Loucy (cell line): ENCODE measurements at regions not wholly inside any gene's neighbourhood (a gene's known extent, or its start where the extent isn't known, plus 50 kb on each side); places are given as distances from the start of the nearest gene placed in this dataset.

Experiments used
- H2AFZ ChIP-seq: fragments of 200-600 bp; sonication (generic); 2 replicates; pipeline ENCODE4 v1.6.0; 2016; ENCODE audit warnings: antibody characterized with exemption, mild to moderate bottlenecking, low read length, moderate library complexity
- H3F3A ChIP-seq: fragments of 200-600 bp; 2 replicates; pipeline ENCODE4 v1.6.0; 2016; ENCODE audit warnings: antibody characterized with exemption, low read depth, mild to moderate bottlenecking
- H3K27me3 ChIP-seq: fragments of 200-600 bp; sonication (generic); 2 replicates; pipeline ENCODE4 v1.6.1; 2014; ENCODE audit warnings: low read length, mild to moderate bottlenecking; ENCODE audit not compliant: insufficient read depth, poor library complexity, severe bottlenecking
- H3K36me3 ChIP-seq: fragments of 200-600 bp; sonication (generic); 2 replicates; pipeline ENCODE4 v1.6.1; 2016; ENCODE audit warnings: low read length; ENCODE audit not compliant: insufficient read depth
- H3K4me1 ChIP-seq: fragments of 200-600 bp; sonication (generic); 2 replicates; pipeline ENCODE4 v1.5.1; 2014; ENCODE audit warnings: low read length, mild to moderate bottlenecking; ENCODE audit not compliant: insufficient read depth, poor library complexity, severe bottlenecking
- H3K4me2 ChIP-seq: fragments of 200-600 bp; sonication (generic); 2 replicates; pipeline ENCODE4 v1.6.0; 2014; ENCODE audit warnings: antibody characterized with exemption, low read length, low read depth, mild to moderate bottlenecking; ENCODE audit not compliant: poor library complexity, severe bottlenecking
- H3K4me3 ChIP-seq: fragments of 200-600 bp; sonication (generic); 2 replicates; pipeline ENCODE4 v1.5.1; 2014; ENCODE audit warnings: low read length, mild to moderate bottlenecking, mixed read lengths; ENCODE audit not compliant: poor library complexity, severe bottlenecking
- H3K79me2 ChIP-seq: fragments of 200-600 bp; sonication (generic); 2 replicates; pipeline ENCODE4 v1.6.1; 2014; ENCODE audit warnings: low read length; ENCODE audit not compliant: insufficient read depth
- H3K9ac ChIP-seq: fragments of 200-600 bp; sonication (generic); 2 replicates; pipeline ENCODE4 v1.6.0; 2014; ENCODE audit warnings: mild to moderate bottlenecking, low read depth, low read length, moderate library complexity; ENCODE audit not compliant: poor library complexity, severe bottlenecking
- H3K9me2 ChIP-seq: fragments of 200-600 bp; sonication (generic); replicated peaks from 2 replicates; pipeline ENCODE4 v1.6.1; 2016; ENCODE audit warnings: low read depth, low read length, mixed read lengths
- H3K9me3 ChIP-seq: fragments of 200-600 bp; sonication (generic); 2 replicates; pipeline ENCODE4 v1.6.1; 2014; ENCODE audit warnings: mild to moderate bottlenecking, antibody characterized with exemption, low read length, low read depth; ENCODE audit not compliant: insufficient read depth
- H4K20me1 ChIP-seq: fragments of 200-600 bp; sonication (generic); 2 replicates; pipeline ENCODE4 v1.6.0; 2014; ENCODE audit warnings: antibody characterized with exemption, low read length, mild to moderate bottlenecking; ENCODE audit not compliant: insufficient read depth, poor library complexity, severe bottlenecking
- EZH2phosphoT487 ChIP-seq: fragments of 200-600 bp; IDR thresholded peaks from 2 replicates; pipeline ENCODE4 v1.6.1; 2018; ENCODE audit warnings: antibody characterized with exemption, mild to moderate bottlenecking, moderate library complexity, borderline replicate concordance
- TF ChIP-seq, protein P1 (sequence below): fragments of 200-600 bp; sonication (generic); conservative IDR thresholded peaks from 2 replicates; pipeline ENCODE4 v1.5.1; 2014; ENCODE audit warnings: mild to moderate bottlenecking, antibody characterized with exemption, low read length

DNA sequence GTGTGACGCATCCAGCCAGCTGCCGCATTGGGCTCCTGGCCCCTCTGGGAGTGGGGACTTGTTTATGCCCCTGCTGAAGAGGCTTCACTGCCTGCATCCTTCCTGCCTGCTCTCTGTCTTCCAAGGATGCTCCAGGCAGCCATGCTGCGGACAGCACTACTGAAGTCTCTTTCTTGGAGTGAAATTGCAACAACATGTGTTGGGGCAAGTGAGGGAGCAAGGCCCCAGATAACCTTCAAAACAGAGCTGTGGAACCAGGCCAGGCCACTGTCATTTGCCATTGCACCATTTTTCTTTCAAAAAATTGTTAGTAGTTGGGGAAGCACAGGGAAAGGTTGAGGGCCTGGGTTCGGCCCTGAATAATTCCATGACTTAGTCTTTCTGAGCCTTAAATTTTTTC, 169.6 kb upstream of the ADRA1B start:
- no peaks in the 10 kb centered on the region for H3K36me3 ChIP-seq
- H3K4me1 ChIP-seq: no peaks in the 10 kb centered on the region
- H3K9me3 ChIP-seq: no peaks in the 10 kb centered on the region
- H3K27me3 ChIP-seq: no peaks in the 10 kb centered on the region
- H3K4me2 ChIP-seq: no peak overlapping the region
- H3K9ac ChIP-seq: no peak overlapping the region
- H2AFZ ChIP-seq: no peak overlapping the region
- no peak overlapping the region for H3K4me3 ChIP-seq
- TF ChIP-seq, protein P1, sequence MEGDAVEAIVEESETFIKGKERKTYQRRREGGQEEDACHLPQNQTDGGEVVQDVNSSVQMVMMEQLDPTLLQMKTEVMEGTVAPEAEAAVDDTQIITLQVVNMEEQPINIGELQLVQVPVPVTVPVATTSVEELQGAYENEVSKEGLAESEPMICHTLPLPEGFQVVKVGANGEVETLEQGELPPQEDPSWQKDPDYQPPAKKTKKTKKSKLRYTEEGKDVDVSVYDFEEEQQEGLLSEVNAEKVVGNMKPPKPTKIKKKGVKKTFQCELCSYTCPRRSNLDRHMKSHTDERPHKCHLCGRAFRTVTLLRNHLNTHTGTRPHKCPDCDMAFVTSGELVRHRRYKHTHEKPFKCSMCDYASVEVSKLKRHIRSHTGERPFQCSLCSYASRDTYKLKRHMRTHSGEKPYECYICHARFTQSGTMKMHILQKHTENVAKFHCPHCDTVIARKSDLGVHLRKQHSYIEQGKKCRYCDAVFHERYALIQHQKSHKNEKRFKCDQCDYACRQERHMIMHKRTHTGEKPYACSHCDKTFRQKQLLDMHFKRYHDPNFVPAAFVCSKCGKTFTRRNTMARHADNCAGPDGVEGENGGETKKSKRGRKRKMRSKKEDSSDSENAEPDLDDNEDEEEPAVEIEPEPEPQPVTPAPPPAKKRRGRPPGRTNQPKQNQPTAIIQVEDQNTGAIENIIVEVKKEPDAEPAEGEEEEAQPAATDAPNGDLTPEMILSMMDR: no peak
- no peak for TF ChIP-seq EZH2phosphoT487
- no peaks in the 10 kb centered on the region for H4K20me1 ChIP-seq
- no peaks in the 10 kb centered on the region for H3F3A ChIP-seq
- no peaks in the 10 kb centered on the region for H3K79me2 ChIP-seq
- H3K9me2 ChIP-seq: no peaks in the 10 kb centered on the region

DNA sequence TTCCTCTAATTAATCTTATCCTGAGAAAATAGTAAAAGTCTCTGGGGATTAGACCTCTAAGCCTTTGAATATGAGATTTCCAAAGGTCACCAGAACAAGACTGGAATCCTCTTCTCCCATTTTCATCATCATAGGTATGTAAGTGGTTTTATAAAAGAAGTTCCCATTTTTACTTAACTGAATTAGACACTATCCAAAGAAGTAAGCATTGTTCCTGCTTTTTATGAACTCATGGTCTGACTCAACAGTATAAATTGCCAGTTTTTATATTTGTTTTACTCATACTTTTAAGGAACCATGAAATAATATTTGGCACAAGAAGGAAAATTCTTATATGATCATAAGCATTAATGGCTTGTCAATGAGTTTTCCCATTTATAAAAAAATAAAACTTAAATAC, 167.1 kb upstream of the ADRA1B start:
- H3K27me3 ChIP-seq: no peaks in the 10 kb centered on the region
- H3K36me3 ChIP-seq: no peaks in the 10 kb centered on the region
- H3K79me2 ChIP-seq: no peaks in the 10 kb centered on the region
- H3K4me1 ChIP-seq: no peaks in the 10 kb centered on the region
- no peaks in the 10 kb centered on the region for H4K20me1 ChIP-seq
- H3K9me2 ChIP-seq: no peaks in the 10 kb centered on the region
- no peak overlapping the region for H2AFZ ChIP-seq
- no peak overlapping the region for H3K9ac ChIP-seq
- H3K4me3 ChIP-seq: no peak overlapping the region
- TF ChIP-seq EZH2phosphoT487: no peak
- TF ChIP-seq, protein P1: no peak
- H3K4me2 ChIP-seq: no peak overlapping the region
- no peaks in the 10 kb centered on the region for H3K9me3 ChIP-seq
- no peaks in the 10 kb centered on the region for H3F3A ChIP-seq

DNA sequence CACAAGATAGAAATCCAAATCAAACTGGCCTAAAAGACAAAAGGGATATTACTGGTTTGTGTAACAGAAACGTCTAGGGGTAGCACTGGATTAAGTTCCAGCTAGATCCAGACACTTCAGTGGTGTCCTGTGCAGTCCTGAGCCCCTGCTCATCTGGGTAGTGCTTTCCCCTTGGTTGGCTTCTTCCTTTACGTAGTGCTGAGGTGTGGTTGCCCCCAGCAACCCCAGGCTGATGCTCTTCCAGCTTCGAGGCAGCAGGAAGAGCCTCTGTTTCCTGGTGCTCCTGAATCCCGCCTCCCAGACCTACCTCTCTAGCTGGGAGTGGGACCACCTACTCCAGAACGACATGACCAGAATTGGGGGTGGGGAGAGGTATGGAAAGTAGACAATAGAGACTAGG, 166.1 kb upstream of the ADRA1B start:
- TF ChIP-seq EZH2phosphoT487: no peak
- TF ChIP-seq, protein P1: no peak
- Histone ChIP-seq H4K20me1 (no peaks in the 10 kb centered on the region), H3K27me3 (no peaks in the 10 kb centered on the region), H3K9me3 (no peaks in the 10 kb centered on the region), H3K36me3 (no peaks in the 10 kb centered on the region), H3K4me2 (no peak overlapping the region), H3F3A (no peaks in the 10 kb centered on the region), H3K4me3 (no peak overlapping the region), H3K9ac (no peak overlapping the region), H3K9me2 (no peaks in the 10 kb centered on the region), H3K79me2 (no peaks in the 10 kb centered on the region), H3K4me1 (no peaks in the 10 kb centered on the region), H2AFZ (no peak overlapping the region)
